Osteoblast (primary cell): ENCODE measurements at regions not wholly inside any gene's neighbourhood (a gene's known extent, or its start where the extent isn't known, plus 50 kb on each side); places are given as distances from the start of the nearest gene placed in this dataset.
"Not testable (repeated sequence)": the region's sequence is repeated elsewhere in the genome, so short reads cannot be mapped to it uniquely, and the experiment has no call there.

Experiments used
- DNase-seq: peaks from one replicate; pipeline ENCODE4 v3.0.0; 2011; ENCODE audit warnings: low spot score, mixed read lengths; ENCODE audit not compliant: insufficient read length; ENCODE audit errors: missing footprints
- H2AFZ ChIP-seq: 2 replicates; pipeline ENCODE4 v1.6.0; 2011; ENCODE audit warnings: mild to moderate bottlenecking, low read length
- H3K27ac ChIP-seq: 2 replicates; pipeline ENCODE4 v1.5.1; 2011; ENCODE audit warnings: mild to moderate bottlenecking, low read depth, low read length, moderate library complexity
- H3K27me3 ChIP-seq: 2 replicates; pipeline ENCODE4 v1.6.0; 2012; ENCODE audit warnings: mild to moderate bottlenecking, control low read depth, inconsistent platforms, low read length, moderate library complexity; ENCODE audit not compliant: insufficient read depth
- H3K36me3 ChIP-seq: 2 replicates; pipeline ENCODE4 v1.5.1; 2011; ENCODE audit warnings: mild to moderate bottlenecking, low read length, control low read depth, moderate library complexity; ENCODE audit not compliant: insufficient read depth
- H3K4me1 ChIP-seq: 2 replicates; pipeline ENCODE4 v1.5.1; 2011; ENCODE audit warnings: mild to moderate bottlenecking, low read length, control low read depth, moderate library complexity; ENCODE audit not compliant: insufficient read depth
- H3K4me2 ChIP-seq: 2 replicates; pipeline ENCODE4 v1.6.0; 2011; ENCODE audit warnings: mild to moderate bottlenecking, low read length; ENCODE audit not compliant: insufficient read depth
- H3K4me3 ChIP-seq: fragments of 200-600 bp; sonication (generic); 3 replicates; pipeline ENCODE4 v1.5.1; 2012; ENCODE audit warnings: mild to moderate bottlenecking, low read length, inconsistent platforms; ENCODE audit not compliant: insufficient read depth
- H3K79me2 ChIP-seq: 2 replicates; pipeline ENCODE4 v1.6.0; 2012; ENCODE audit warnings: mild to moderate bottlenecking, low read length, control low read depth, inconsistent platforms; ENCODE audit not compliant: insufficient read depth
- H3K9me3 ChIP-seq: 2 replicates; pipeline ENCODE4 v1.5.1; 2011; ENCODE audit warnings: low read depth, low read length, control low read depth
- H4K20me1 ChIP-seq: 2 replicates; pipeline ENCODE4 v1.6.0; 2012; ENCODE audit warnings: mild to moderate bottlenecking, low read length, control low read depth; ENCODE audit not compliant: insufficient read depth
- CTCF ChIP-seq: IDR thresholded peaks from 2 replicates; pipeline ENCODE4 v1.5.1; 2011; ENCODE audit warnings: mild to moderate bottlenecking, low read depth, low read length, moderate library complexity; ENCODE audit errors: extremely low read depth

DNA sequence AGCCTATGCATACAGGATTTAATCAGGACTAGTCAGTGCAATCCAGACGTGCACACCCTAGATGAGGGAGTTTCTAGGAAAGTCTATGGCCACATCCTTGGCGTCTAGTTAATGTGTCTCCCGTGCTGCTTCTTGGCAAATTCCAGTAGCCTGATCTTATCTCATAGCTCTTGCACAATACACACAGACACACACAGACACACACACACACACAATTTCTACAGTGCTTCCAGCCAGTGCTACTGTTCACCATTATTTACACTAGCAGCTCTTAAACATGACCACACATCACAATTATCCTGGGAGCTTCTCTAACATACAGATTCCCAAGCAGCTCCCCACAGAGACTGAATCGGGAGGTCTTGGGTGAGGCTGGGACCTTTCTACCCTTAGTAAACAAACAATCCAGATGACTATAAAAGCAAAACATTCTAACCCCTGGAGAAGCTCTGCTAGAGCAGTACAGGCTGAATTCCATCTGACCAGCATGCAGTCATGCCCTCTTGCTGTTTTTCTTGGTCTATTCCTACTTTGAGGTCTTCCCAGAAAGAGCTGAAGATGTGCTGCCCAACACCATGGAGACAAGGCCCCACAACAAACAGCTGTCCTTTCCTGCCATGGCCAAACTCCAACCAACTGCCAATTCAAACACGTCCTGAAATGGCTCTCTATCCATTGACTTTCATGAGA is 236.6 kb downstream of the DEPDC1B start:
- peaks cover 7% of the 10 kb centered on the region for H3K4me1 ChIP-seq
- H2AFZ ChIP-seq: peak overlapping the region; percentile 38
- H3K4me3 ChIP-seq: no peak overlapping the region
- no peaks in the 10 kb centered on the region for H3K36me3 ChIP-seq
- no peaks in the 10 kb centered on the region for H3K9me3 ChIP-seq
- H3K79me2 ChIP-seq: no peaks in the 10 kb centered on the region
- no peaks in the 10 kb centered on the region for H4K20me1 ChIP-seq
- no peaks in the 10 kb centered on the region for H3K27me3 ChIP-seq
- peak overlapping the region; percentile 27 for H3K4me2 ChIP-seq
- peak overlapping the region; percentile 66 for H3K27ac ChIP-seq
- DNase-seq: peak; percentile 51
- no peak for TF ChIP-seq CTCF

DNA sequence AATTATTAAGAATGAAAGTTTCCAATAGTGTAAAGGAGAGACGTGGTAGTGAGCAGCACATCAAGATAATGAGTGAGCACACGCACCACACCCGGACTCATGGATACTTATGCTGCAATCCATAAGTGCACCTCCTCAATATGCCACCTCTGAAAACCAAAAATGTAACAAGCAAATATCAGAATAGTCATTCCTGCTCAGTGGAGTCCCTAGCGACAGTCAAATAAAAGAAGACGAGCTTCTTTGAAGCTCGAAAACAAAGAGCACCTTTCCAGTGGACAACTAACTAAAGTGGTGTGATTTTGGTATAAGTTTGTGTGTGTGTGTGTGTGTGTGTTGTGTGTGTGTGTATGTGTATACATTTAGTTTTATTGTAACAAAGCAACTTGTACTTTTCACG is 241.3 kb downstream of the DEPDC1B start:
- DNase-seq: no peak
- TF ChIP-seq CTCF: no peak

DNA sequence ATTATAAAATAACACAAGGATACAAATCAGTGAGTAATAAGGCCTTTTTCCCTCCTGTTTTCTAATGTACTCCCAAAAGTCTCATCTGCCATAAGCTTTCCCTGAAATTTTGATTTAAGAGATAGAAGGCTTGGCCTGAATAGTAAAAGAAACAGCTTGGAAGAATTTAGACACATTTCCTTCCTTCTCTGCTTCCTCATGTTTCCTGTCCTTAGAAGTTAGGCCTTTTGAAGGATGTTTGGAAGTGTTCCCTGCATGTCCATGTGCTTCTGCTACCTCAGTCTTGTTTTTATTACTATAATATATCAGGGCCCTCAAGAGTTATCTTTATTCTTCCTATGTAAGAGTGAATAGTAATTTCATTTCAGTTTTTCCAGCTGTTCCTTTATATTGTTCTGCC is 242.7 kb downstream of the DEPDC1B start:
- Histone ChIP-seq H3K27me3 (no peaks in the 10 kb centered on the region), H3K27ac (no peak overlapping the region), H4K20me1 (no peaks in the 10 kb centered on the region), H3K4me2 (no peak overlapping the region), H2AFZ (no peak overlapping the region), H3K79me2 (no peaks in the 10 kb centered on the region), H3K4me1 (no peaks in the 10 kb centered on the region), H3K4me3 (no peak overlapping the region), H3K9me3 (no peaks in the 10 kb centered on the region), H3K36me3 (no peaks in the 10 kb centered on the region)
- TF ChIP-seq CTCF: no peak
- DNase-seq: no peak

More for the DNA sequence above, 241.3 kb downstream of the DEPDC1B start:
- H4K20me1 ChIP-seq: no peaks in the 10 kb centered on the region
- H3K9me3 ChIP-seq: no peaks in the 10 kb centered on the region
- H3K36me3 ChIP-seq: no peaks in the 10 kb centered on the region
- H3K27ac ChIP-seq: no peak overlapping the region
- no peaks in the 10 kb centered on the region for H3K79me2 ChIP-seq
- H3K27me3 ChIP-seq: no peaks in the 10 kb centered on the region
- H3K4me2 ChIP-seq: no peak overlapping the region
- no peak overlapping the region for H2AFZ ChIP-seq
- H3K4me3 ChIP-seq: no peak overlapping the region
- peaks cover 6% of the 10 kb centered on the region for H3K4me1 ChIP-seq

- Histone ChIP-seq H3K36me3 (no peaks in the 10 kb centered on the region), H3K27ac (no peak overlapping the region), H3K79me2 (no peaks in the 10 kb centered on the region), H2AFZ (no peak overlapping the region), H3K4me2 (no peak overlapping the region), H3K9me3 (no peaks in the 10 kb centered on the region), H3K27me3 (no peaks in the 10 kb centered on the region), H3K4me3 (no peak overlapping the region), H3K4me1 (no peaks in the 10 kb centered on the region), H4K20me1 (no peaks in the 10 kb centered on the region)
- no peak for DNase-seq
- TF ChIP-seq CTCF: no peak
Observed at GRCh38 chr5:60455589-60455988, 244.4 kb downstream of the DEPDC1B start.

GRCh38 chr5:60454277-60454676 is 245.7 kb downstream of the DEPDC1B start:
- H3K27ac ChIP-seq, H3K36me3 ChIP-seq, H3K27me3 ChIP-seq, H3K9me3 ChIP-seq, H3K79me2 ChIP-seq, DNase-seq, H2AFZ ChIP-seq, H3K4me2 ChIP-seq, H4K20me1 ChIP-seq, H3K4me1 ChIP-seq, H3K4me3 ChIP-seq: not testable (repeated sequence)
